Lung (tissue), 11 donors: ENCODE measurements at regions not wholly inside any gene's neighbourhood (a gene's known extent, or its start where the extent isn't known, plus 50 kb on each side); places are given as distances from the start of the nearest gene placed in this dataset.

Source experiments
- ATAC-seq: fragments of 200-7000 bp; cut with Tn5 transposase; one replicate; pipeline ENCODE4 v1.9.1; 2020; ENCODE audit warnings: moderate number of reproducible peaks; ENCODE audit not compliant: insufficient read depth, low FRiP score
- DNase-seq, 3 donors: peaks; one replicate each; pipeline ENCODE4 v3.0.0-alpha.2; 2013 to 2017
- H3K27ac ChIP-seq, 2 donors: one replicate each; pipeline ENCODE4 v1.5.1; 2013; ENCODE audit warnings: mild to moderate bottlenecking in 2 of 2, moderate library complexity in 2 of 2, control low read depth in 1 of 2, inconsistent platforms in 1 of 2, low read depth in 1 of 2, low read length in 1 of 2
- H3K27me3 ChIP-seq, 3 donors: one replicate each; pipeline ENCODE4 v1.5.1; 2013; ENCODE audit warnings: low read length in 2 of 3; ENCODE audit not compliant: control insufficient read depth in 3 of 3, insufficient read depth in 3 of 3
- H3K36me3 ChIP-seq, 4 donors: one replicate each; pipeline ENCODE4 v1.5.1; 2013; ENCODE audit warnings: low read length in 4 of 4, mild to moderate bottlenecking in 1 of 4, moderate library complexity in 1 of 4; ENCODE audit not compliant: control insufficient read depth in 4 of 4, insufficient read depth in 4 of 4
- H3K4me1 ChIP-seq, 5 donors: one replicate each; pipeline ENCODE4 v1.5.1; 2013; ENCODE audit warnings: low read length in 5 of 5, mild to moderate bottlenecking in 2 of 5, moderate library complexity in 1 of 5; ENCODE audit not compliant: control insufficient read depth in 5 of 5, insufficient read depth in 5 of 5
- H3K4me3 ChIP-seq: one replicate; pipeline ENCODE4 v1.5.1; 2013; ENCODE audit warnings: mild to moderate bottlenecking, control low read depth, moderate library complexity
- H3K9ac ChIP-seq, 2 donors: one replicate each; pipeline ENCODE4 v1.5.1; 2013; ENCODE audit warnings: low read length in 2 of 2, control low read depth in 1 of 2; ENCODE audit not compliant: insufficient read depth in 1 of 2
- H3K9me3 ChIP-seq, 4 donors: one replicate each; pipeline ENCODE4 v1.5.1; 2013; ENCODE audit warnings: low read length in 3 of 4, mild to moderate bottlenecking in 1 of 4, moderate library complexity in 1 of 4; ENCODE audit not compliant: control insufficient read depth in 4 of 4, insufficient read depth in 3 of 4
- CTCF ChIP-seq: IDR thresholded peaks from 2 replicates; pipeline ENCODE4 v1.5.1; 2012; ENCODE audit warnings: mild to moderate bottlenecking; ENCODE audit errors: control extremely low read depth, extremely low read depth
- WGBS, 2 donors: extraction: QIAGEN DNeasy Blood & Tissue Kit; methylation state at CpG; one replicate each; pipeline ENCODE4 v1.1.7; 2013; 5-methylcytosine and 5-hydroxymethylcytosine counted together
- donor health status: control.
- donor health status: control.
- donor health status: Bipolar disorder and iron deficiency.
- donor health status: healthy.
- donor health status: DM: yes; HTN: yes; CAD: no.

- no peak overlapping the region for H3K9ac ChIP-seq
- DNase-seq = no peak
- H3K36me3 ChIP-seq = no peaks in the 10 kb centered on the region
- 84 to 88% methylated on average over 2 of the region's 2 CpGs for WGBS, 2 donors
- no peak for ATAC-seq
- TF ChIP-seq CTCF = no peak
- no peaks in the 10 kb centered on the region for H3K27me3 ChIP-seq
- H3K27ac ChIP-seq = no peak overlapping the region
- no peak overlapping the region for H3K4me3 ChIP-seq
- H3K9me3 ChIP-seq = peaks cover 0 to 3% (median 0%) of the 10 kb centered on the region in 4 donors
- no peaks in the 10 kb centered on the region for H3K4me1 ChIP-seq
Observed at GRCh38 chr12:60075091-60075490, 479.3 kb downstream of the SLC16A7 start.

DNA sequence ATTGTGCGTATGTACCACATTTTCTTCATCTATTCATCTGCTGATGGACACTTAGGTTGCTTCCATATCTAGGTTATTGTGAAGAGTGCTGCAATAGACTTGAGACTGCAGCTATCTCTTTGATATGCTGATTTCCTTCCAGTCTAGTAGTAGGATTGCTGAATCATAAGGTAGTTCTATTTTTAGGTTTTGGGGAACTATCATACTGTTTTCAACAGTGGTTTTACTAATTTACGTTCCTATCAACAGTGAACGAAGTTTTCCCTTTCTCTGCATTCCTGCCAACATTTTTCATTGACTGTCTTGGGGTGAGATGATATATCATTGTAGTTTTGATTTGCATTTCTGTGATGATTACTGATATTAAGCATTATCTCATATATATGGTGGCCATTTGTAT, 482.2 kb downstream of the SLC16A7 start:
- H3K36me3 ChIP-seq = no peaks in the 10 kb centered on the region
- peaks cover 0 to 4% (median 0%) of the 10 kb centered on the region in 4 donors for H3K9me3 ChIP-seq
- H3K27me3 ChIP-seq = no peaks in the 10 kb centered on the region
- H3K4me1 ChIP-seq = no peaks in the 10 kb centered on the region
- H3K9ac ChIP-seq = no peak overlapping the region
- TF ChIP-seq CTCF = no peak
- 47 to 60% methylated on average over 3 of the region's 3 CpGs for WGBS, 2 donors
- DNase-seq (no peak), ATAC-seq (no peak)
- H3K4me3 ChIP-seq = no peak overlapping the region
- no peak overlapping the region for H3K27ac ChIP-seq

- Histone ChIP-seq H3K4me3 (no peak overlapping the region), H3K27me3 (no peaks in the 10 kb centered on the region), H3K9me3 (no peaks in the 10 kb centered on the region), H3K27ac (no peak overlapping the region), H3K9ac (no peak overlapping the region), H3K4me1 (no peaks in the 10 kb centered on the region), H3K36me3 (no peaks in the 10 kb centered on the region)
- ATAC-seq (no peak), DNase-seq (no peak)
- no peak for TF ChIP-seq CTCF
Observed at GRCh38 chr12:60093428-60093827, 497.6 kb downstream of the SLC16A7 start.

DNA sequence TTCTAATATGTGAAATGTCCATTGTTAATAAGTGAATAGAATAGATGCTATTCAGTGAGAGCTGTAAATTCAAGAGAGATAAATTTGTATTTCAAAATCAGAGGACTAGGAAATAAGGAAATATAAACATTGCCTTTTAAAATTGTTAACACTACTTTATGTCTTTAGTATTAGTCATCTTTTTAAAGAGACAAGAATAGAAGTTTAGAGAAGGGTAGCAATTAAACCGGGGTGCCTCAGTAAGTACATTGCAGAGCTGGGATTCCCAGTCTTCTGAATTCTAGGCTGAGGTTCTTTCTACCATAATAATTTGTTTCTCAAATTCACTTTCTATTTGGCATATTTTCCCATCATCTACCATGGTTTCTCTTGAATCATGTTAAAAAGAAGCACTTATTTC, 498.6 kb downstream of the SLC16A7 start:
- peaks cover 0 to 3% (median 0%) of the 10 kb centered on the region in 4 donors for H3K9me3 ChIP-seq
- ATAC-seq (no peak), DNase-seq (no peak)
- no peaks in the 10 kb centered on the region for H3K4me1 ChIP-seq
- TF ChIP-seq CTCF = no peak
- 57 to 77% methylated on average over 1 of the region's 1 CpG for WGBS, 2 donors
- no peak overlapping the region for H3K27ac ChIP-seq
- H3K27me3 ChIP-seq = no peaks in the 10 kb centered on the region
- no peak overlapping the region for H3K4me3 ChIP-seq
- H3K36me3 ChIP-seq = no peaks in the 10 kb centered on the region
- H3K9ac ChIP-seq = no peak overlapping the region
